ENCODE measurements at regions not wholly inside any gene's neighbourhood (a gene's known extent, or its start where the extent isn't known, plus 50 kb on each side); places are given as distances from the start of the nearest gene placed in this dataset.

GRCh38 chr2:45134726-45135125, 125.5 kb upstream of the SIX2 start:
- Histone ChIP-seq H4K20me1 (ENCODE audit: insufficient read depth) (no peaks in the 10 kb centered on the region), H3K4me3 (ENCODE audit: low read length) (no peak overlapping the region), H3K27me3 (ENCODE audit: insufficient read depth, low read depth, low read length) (no peaks in the 10 kb centered on the region), H3F3A (ENCODE audit: insufficient read depth, low read length, poor library complexity, severe bottlenecking) (no peaks in the 10 kb centered on the region), H3K9me2 (ENCODE audit: insufficient read depth, low read length) (no peaks in the 10 kb centered on the region), H3K27ac (ENCODE audit: low read length) (no peak overlapping the region), H3K4me2 (ENCODE audit: low read length) (no peak overlapping the region), H3K9ac (ENCODE audit: low read length) (no peak overlapping the region), H2AFZ (ENCODE audit: low read depth, low read length) (no peak overlapping the region), H3K36me3 (ENCODE audit: insufficient read depth, low read length) (no peaks in the 10 kb centered on the region), H3K79me2 (replicated peaks; ENCODE audit: insufficient read depth, low read length) (no peaks in the 10 kb centered on the region), H3K9me3 (ENCODE audit: low read length) (peaks cover 4% of the 10 kb centered on the region)
- TF ChIP-seq, protein P1, sequence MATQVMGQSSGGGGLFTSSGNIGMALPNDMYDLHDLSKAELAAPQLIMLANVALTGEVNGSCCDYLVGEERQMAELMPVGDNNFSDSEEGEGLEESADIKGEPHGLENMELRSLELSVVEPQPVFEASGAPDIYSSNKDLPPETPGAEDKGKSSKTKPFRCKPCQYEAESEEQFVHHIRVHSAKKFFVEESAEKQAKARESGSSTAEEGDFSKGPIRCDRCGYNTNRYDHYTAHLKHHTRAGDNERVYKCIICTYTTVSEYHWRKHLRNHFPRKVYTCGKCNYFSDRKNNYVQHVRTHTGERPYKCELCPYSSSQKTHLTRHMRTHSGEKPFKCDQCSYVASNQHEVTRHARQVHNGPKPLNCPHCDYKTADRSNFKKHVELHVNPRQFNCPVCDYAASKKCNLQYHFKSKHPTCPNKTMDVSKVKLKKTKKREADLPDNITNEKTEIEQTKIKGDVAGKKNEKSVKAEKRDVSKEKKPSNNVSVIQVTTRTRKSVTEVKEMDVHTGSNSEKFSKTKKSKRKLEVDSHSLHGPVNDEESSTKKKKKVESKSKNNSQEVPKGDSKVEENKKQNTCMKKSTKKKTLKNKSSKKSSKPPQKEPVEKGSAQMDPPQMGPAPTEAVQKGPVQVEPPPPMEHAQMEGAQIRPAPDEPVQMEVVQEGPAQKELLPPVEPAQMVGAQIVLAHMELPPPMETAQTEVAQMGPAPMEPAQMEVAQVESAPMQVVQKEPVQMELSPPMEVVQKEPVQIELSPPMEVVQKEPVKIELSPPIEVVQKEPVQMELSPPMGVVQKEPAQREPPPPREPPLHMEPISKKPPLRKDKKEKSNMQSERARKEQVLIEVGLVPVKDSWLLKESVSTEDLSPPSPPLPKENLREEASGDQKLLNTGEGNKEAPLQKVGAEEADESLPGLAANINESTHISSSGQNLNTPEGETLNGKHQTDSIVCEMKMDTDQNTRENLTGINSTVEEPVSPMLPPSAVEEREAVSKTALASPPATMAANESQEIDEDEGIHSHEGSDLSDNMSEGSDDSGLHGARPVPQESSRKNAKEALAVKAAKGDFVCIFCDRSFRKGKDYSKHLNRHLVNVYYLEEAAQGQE (IDR thresholded peaks at IDR 0.05; ENCODE audit: borderline replicate concordance) = no peak
- TF ChIP-seq POLR2AphosphoS5 (IDR thresholded peaks at IDR 0.05) (no peak), TAF1 (IDR thresholded peaks at IDR 0.05; ENCODE audit: low read depth) (no peak), CTCF (IDR thresholded peaks at IDR 0.05; ENCODE audit: poor library complexity, severe bottlenecking) (no peak), EP300 (conservative IDR thresholded peaks at IDR 0.05; ENCODE audit: poor library complexity, severe bottlenecking) (no peak), SMC3 (conservative IDR thresholded peaks at IDR 0.05; ENCODE audit: poor library complexity) (no peak), EZH2 (IDR thresholded peaks at IDR 0.05; ENCODE audit: borderline replicate concordance, insufficient read depth, low read length, poor library complexity, severe bottlenecking) (no peak), RAD21 (conservative IDR thresholded peaks at IDR 0.05) (no peak), MXI1 (conservative IDR thresholded peaks at IDR 0.05; ENCODE audit: poor library complexity, severe bottlenecking) (no peak)

- Histone ChIP-seq H2AFZ (ENCODE audit: low read depth, low read length) (no peak overlapping the region), H4K20me1 (ENCODE audit: insufficient read depth) (no peaks in the 10 kb centered on the region), H3K9ac (ENCODE audit: low read length) (no peak overlapping the region), H3K9me3 (ENCODE audit: low read length) (peaks cover 4% of the 10 kb centered on the region), H3K27ac (ENCODE audit: low read length) (no peak overlapping the region), H3K79me2 (replicated peaks; ENCODE audit: insufficient read depth, low read length) (no peaks in the 10 kb centered on the region), H3K4me3 (ENCODE audit: low read length) (no peak overlapping the region), H3F3A (ENCODE audit: insufficient read depth, low read length, poor library complexity, severe bottlenecking) (no peaks in the 10 kb centered on the region), H3K9me2 (ENCODE audit: insufficient read depth, low read length) (no peaks in the 10 kb centered on the region), H3K4me2 (ENCODE audit: low read length) (no peak overlapping the region), H3K36me3 (ENCODE audit: insufficient read depth, low read length) (no peaks in the 10 kb centered on the region), H3K27me3 (ENCODE audit: insufficient read depth, low read depth, low read length) (no peaks in the 10 kb centered on the region)
- TF ChIP-seq CTCF (IDR thresholded peaks at IDR 0.05; ENCODE audit: poor library complexity, severe bottlenecking) = no peak
- TF ChIP-seq SMC3 (conservative IDR thresholded peaks at IDR 0.05; ENCODE audit: poor library complexity) = no peak
- TF ChIP-seq RAD21 (conservative IDR thresholded peaks at IDR 0.05) = no peak
- TF ChIP-seq POLR2AphosphoS5 (IDR thresholded peaks at IDR 0.05) = no peak
- TF ChIP-seq, protein P1 (IDR thresholded peaks at IDR 0.05; ENCODE audit: borderline replicate concordance) = no peak
- no peak for TF ChIP-seq TAF1 (IDR thresholded peaks at IDR 0.05; ENCODE audit: low read depth)
- no peak for TF ChIP-seq EP300 (conservative IDR thresholded peaks at IDR 0.05; ENCODE audit: poor library complexity, severe bottlenecking)
- TF ChIP-seq EZH2 (IDR thresholded peaks at IDR 0.05; ENCODE audit: borderline replicate concordance, insufficient read depth, low read length, poor library complexity, severe bottlenecking) = no peak
- TF ChIP-seq MXI1 (conservative IDR thresholded peaks at IDR 0.05; ENCODE audit: poor library complexity, severe bottlenecking) = no peak
These were observed 124.8 kb upstream of the SIX2 start for GRCh38 chr2:45134014-45134413.
